Uterus (tissue), 2 donors: ENCODE measurements at regions not wholly inside any gene's neighbourhood (a gene's known extent, or its start where the extent isn't known, plus 50 kb on each side); places are given as distances from the start of the nearest gene placed in this dataset.

Experiments used
- POLR2A ChIP-seq, 2 donors: fragments of 450-650 bp; IDR thresholded peaks; one replicate each; pipeline ENCODE4 v1.6.1; 2016; ENCODE audit warnings: antibody characterized with exemption in 2 of 2, mild to moderate bottlenecking in 1 of 2, moderate library complexity in 1 of 2
- TF ChIP-seq, protein P1 (sequence below), 4 experiments: fragments of 200-600 bp in 2 of 4; fragments of 450-650 bp in 2 of 4; sonication (generic) in 2 of 4; IDR thresholded peaks; one replicate each; pipeline ENCODE4 v1.5.1; 2016 to 2019; ENCODE audit warnings: antibody characterized with exemption in 4 of 4, mild to moderate bottlenecking in 2 of 4, moderate library complexity in 1 of 4

DNA sequence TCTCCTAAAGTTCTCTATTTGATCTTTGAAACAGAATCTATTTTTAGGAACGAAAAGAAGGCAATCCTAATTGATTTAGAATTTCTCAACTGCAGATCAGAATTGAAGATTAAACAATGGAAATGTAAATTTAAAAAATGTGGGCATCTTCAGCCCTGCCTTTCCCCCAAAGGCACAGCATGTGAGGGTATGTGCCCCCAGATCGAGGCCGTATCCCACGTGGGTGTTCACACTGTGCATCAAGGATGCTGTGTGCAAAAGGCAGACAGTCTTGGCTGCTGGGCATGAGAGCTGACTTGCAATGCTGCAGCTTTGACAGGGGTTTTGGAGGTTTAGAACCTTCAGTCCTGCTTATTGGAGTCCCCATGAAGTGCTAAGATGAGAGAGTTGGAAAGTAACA lies 346.3 kb downstream of the VRK1 start:
- no peak for TF ChIP-seq POLR2A (IDR thresholded peaks at IDR 0.05)
- TF ChIP-seq, protein P1, sequence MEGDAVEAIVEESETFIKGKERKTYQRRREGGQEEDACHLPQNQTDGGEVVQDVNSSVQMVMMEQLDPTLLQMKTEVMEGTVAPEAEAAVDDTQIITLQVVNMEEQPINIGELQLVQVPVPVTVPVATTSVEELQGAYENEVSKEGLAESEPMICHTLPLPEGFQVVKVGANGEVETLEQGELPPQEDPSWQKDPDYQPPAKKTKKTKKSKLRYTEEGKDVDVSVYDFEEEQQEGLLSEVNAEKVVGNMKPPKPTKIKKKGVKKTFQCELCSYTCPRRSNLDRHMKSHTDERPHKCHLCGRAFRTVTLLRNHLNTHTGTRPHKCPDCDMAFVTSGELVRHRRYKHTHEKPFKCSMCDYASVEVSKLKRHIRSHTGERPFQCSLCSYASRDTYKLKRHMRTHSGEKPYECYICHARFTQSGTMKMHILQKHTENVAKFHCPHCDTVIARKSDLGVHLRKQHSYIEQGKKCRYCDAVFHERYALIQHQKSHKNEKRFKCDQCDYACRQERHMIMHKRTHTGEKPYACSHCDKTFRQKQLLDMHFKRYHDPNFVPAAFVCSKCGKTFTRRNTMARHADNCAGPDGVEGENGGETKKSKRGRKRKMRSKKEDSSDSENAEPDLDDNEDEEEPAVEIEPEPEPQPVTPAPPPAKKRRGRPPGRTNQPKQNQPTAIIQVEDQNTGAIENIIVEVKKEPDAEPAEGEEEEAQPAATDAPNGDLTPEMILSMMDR (IDR thresholded peaks at IDR 0.05): no peak
